Endothelial cell of hepatic sinusoid (primary cell): ENCODE measurements at regions not wholly inside any gene's neighbourhood (a gene's known extent, or its start where the extent isn't known, plus 50 kb on each side); places are given as distances from the start of the nearest gene placed in this dataset.

ENCODE experiments used
- in situ Hi-C: cut with HindIII; loops from 2 replicates; pipeline ENCODE4 v1.10.0; 2017; ENCODE audit warnings: low sequenced_read_pairs

- in situ Hi-C loops = no loop called here
Measured at GRCh38 chr18:50444539-50444938, 69.7 kb downstream of the SKA1 start.

GRCh38 chr18:50446629-50447028 lies 71.8 kb downstream of the SKA1 start:
- in situ Hi-C loops = no loop called here

- in situ Hi-C loops = no loop called here
Measured at GRCh38 chr18:50447102-50447741, 72.4 kb downstream of the SKA1 start.

GRCh38 chr18:50447952-50448351 lies 73.1 kb downstream of the SKA1 start:
- in situ Hi-C loops = no loop called here

- in situ Hi-C loops = no loop called here
Measured at GRCh38 chr18:50451100-50451842, 76.4 kb downstream of the SKA1 start.

- in situ Hi-C loops = no loop called here
Measured at GRCh38 chr18:50453014-50453680, 78.3 kb downstream of the SKA1 start.

GRCh38 chr18:50453732-50454131 lies 78.9 kb downstream of the SKA1 start:
- in situ Hi-C loops = no loop called here

- in situ Hi-C loops = no loop called here
Measured at GRCh38 chr18:50454387-50454988, 79.6 kb downstream of the SKA1 start.

- in situ Hi-C loops = loop anchor here (5.0 kb wide), 1 partner anchor 71 kb away; no protein-coding TSS in a partner anchor
Measured at GRCh38 chr18:50456285-50456684, 81.4 kb downstream of the SKA1 start.

GRCh38 chr18:50457639-50458038 lies 82.8 kb downstream of the SKA1 start:
- in situ Hi-C loops = loop anchor here (5.0 kb wide), 1 partner anchor 70 kb away; no protein-coding TSS in a partner anchor

GRCh38 chr18:50458366-50458765 lies 83.5 kb downstream of the SKA1 start:
- in situ Hi-C loops = loop anchor here (5.0 kb wide), 1 partner anchor 69 kb away; no protein-coding TSS in a partner anchor

- in situ Hi-C loops = loop anchor here (5.0 kb wide), 1 partner anchor 69 kb away; no protein-coding TSS in a partner anchor
Measured at GRCh38 chr18:50458796-50459195, 84.0 kb downstream of the SKA1 start.

- in situ Hi-C loops = no loop called here
Measured at GRCh38 chr18:50460062-50460461, 85.2 kb downstream of the SKA1 start.

GRCh38 chr18:50460716-50461115 lies 85.9 kb downstream of the SKA1 start:
- in situ Hi-C loops = no loop called here

- in situ Hi-C loops = no loop called here
Measured at GRCh38 chr18:50461251-50461650, 86.4 kb downstream of the SKA1 start.

- in situ Hi-C loops = no loop called here
Measured at GRCh38 chr18:50465211-50466153, 90.6 kb downstream of the SKA1 start.

GRCh38 chr18:50466634-50467033 lies 91.8 kb downstream of the SKA1 start:
- in situ Hi-C loops = no loop called here

- in situ Hi-C loops = no loop called here
Measured at GRCh38 chr18:50468807-50469206, 91.1 kb upstream of the MAPK4 start.

- in situ Hi-C loops = no loop called here
Measured at GRCh38 chr18:50469380-50469781, 90.5 kb upstream of the MAPK4 start.

GRCh38 chr18:50472941-50473340 lies 86.9 kb upstream of the MAPK4 start:
- in situ Hi-C loops = no loop called here
